Adipocyte (in vitro differentiated cells): ENCODE measurements at regions not wholly inside any gene's neighbourhood (a gene's known extent, or its start where the extent isn't known, plus 50 kb on each side); places are given as distances from the start of the nearest gene placed in this dataset.

ENCODE experiments used
- DNase-seq: peaks from one replicate; pipeline ENCODE4 v3.0.0-alpha.2; 2015; ENCODE audit warnings: low read depth
- H3K27me3 ChIP-seq: replicated peaks from 2 replicates; pipeline ENCODE4 v1.7.0; 2013; ENCODE audit warnings: mild to moderate bottlenecking, low read length, moderate library complexity; ENCODE audit not compliant: control insufficient read depth, insufficient read depth
- H3K36me3 ChIP-seq: 2 replicates; pipeline ENCODE4 v1.7.0; 2013; ENCODE audit warnings: low read length, mild to moderate bottlenecking, moderate library complexity; ENCODE audit not compliant: control insufficient read depth, insufficient read depth, severe bottlenecking
- H3K4me1 ChIP-seq: 2 replicates; pipeline ENCODE4 v1.7.0; 2013; ENCODE audit warnings: mild to moderate bottlenecking, low read length, moderate library complexity; ENCODE audit not compliant: control insufficient read depth, insufficient read depth
- H3K4me3 ChIP-seq: 2 replicates; pipeline ENCODE4 v1.7.0; 2013; ENCODE audit warnings: mild to moderate bottlenecking, low read length, moderate library complexity
- H3K9ac ChIP-seq: 2 replicates; pipeline ENCODE4 v1.7.0; 2013; ENCODE audit warnings: mild to moderate bottlenecking, low read length, moderate library complexity
- H3K9me3 ChIP-seq: 2 replicates; pipeline ENCODE4 v1.7.0; 2013; ENCODE audit warnings: mild to moderate bottlenecking, low read length, moderate library complexity; ENCODE audit not compliant: control insufficient read depth

DNA sequence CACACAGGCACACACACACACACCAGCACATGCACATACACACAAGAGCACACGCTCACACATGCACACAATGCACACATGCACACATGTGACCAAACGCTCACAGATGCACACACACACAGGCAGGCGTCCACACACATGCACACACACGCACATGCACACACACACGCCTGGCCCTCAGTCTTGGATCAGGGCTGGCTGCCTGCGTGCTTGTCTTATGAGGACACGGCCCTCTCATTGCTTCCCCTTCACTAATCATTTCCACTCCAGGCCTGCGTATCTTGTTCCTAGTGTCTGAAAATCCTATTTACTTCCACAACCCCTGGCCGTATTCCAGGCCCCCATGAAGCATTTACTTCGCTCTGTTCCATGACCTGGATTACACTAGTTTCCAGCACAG, 740.5 kb downstream of the BRD1 start:
- peaks cover 22% of the 10 kb centered on the region for H3K27me3 ChIP-seq
- H3K9ac ChIP-seq: no peak overlapping the region
- no peak for DNase-seq
- H3K4me3 ChIP-seq: no peak overlapping the region
- no peaks in the 10 kb centered on the region for H3K36me3 ChIP-seq
- H3K9me3 ChIP-seq: no peaks in the 10 kb centered on the region
- H3K4me1 ChIP-seq: no peaks in the 10 kb centered on the region

DNA sequence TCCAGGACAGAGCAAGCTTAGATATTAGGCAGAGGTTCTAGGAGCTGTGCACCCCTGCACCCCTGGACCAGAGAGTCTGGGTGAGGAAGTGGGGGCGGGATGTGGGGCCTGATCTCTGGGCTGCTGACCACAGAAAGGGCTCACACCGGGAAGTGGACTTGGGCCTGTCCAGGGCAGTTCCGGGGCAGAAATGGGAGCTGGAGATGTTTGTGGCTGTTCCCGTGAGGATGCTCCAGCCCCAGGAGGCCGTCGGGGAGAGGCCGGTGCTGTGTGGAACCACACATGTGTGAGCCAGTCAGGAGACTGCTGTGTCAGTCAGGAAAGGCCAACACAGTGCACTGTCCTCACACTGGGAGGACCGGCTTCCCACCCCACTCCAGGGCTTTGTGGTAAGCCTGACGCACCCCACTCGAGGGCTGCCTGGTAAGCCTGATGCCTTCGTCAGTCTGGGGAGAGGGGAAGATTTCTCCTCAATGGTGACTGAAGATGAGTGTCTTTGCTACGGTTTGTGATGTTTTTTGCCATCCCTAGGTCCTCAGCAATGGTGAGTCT, 741.0 kb downstream of the BRD1 start:
- Histone ChIP-seq H3K36me3 (no peaks in the 10 kb centered on the region), H3K9ac (no peak overlapping the region), H3K4me3 (no peak overlapping the region), H3K9me3 (no peaks in the 10 kb centered on the region), H3K4me1 (no peaks in the 10 kb centered on the region), H3K27me3 (peaks cover 22% of the 10 kb centered on the region)
- DNase-seq: no peak

DNA sequence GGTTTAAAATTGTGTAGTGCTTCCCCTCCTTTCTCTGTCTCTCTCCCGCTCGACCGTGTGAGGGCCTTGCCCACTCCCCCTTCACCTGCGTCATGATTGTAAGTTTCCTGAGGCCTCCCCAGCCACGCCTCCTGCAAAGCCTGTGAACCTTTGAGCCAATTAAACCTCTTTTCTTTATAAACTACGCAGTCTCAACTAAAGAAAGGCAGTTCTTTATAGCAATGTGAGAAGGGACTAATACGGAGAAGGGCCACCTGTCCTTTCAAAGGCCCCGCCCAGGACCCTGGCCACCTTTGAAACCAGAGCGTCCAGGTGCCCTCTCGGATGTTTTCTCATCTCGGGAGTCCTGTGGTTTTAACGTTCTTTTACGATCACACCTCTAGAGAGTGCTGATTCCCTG, 741.5 kb downstream of the BRD1 start:
- no peak for DNase-seq
- Histone ChIP-seq H3K27me3 (peaks cover 22% of the 10 kb centered on the region), H3K4me1 (no peaks in the 10 kb centered on the region), H3K9me3 (no peaks in the 10 kb centered on the region), H3K36me3 (no peaks in the 10 kb centered on the region), H3K4me3 (no peak overlapping the region), H3K9ac (no peak overlapping the region)

DNA sequence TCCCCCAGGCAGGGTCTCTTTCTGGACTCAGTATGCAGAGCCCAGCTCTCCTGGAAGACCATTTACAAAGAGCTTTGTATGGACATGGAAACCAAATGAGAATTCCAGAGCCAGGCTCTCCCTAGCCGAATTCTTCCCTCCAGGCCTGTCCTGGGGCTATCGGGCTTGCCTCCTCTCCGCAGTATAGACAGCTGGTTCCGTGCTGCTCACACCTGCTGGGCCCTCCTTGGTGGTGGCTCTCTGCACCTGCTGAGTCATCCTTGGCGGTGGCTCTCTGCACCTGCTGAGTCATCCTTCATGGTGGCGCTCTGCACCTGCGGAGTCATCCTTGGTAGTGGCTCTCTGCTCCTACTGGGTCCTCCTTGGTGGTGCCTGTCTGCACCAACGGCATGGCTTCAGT, 743.5 kb downstream of the BRD1 start:
- Histone ChIP-seq H3K4me3 (no peak overlapping the region), H3K27me3 (peaks cover 22% of the 10 kb centered on the region), H3K9me3 (no peaks in the 10 kb centered on the region), H3K36me3 (no peaks in the 10 kb centered on the region), H3K9ac (no peak overlapping the region), H3K4me1 (no peaks in the 10 kb centered on the region)
- DNase-seq: no peak

DNA sequence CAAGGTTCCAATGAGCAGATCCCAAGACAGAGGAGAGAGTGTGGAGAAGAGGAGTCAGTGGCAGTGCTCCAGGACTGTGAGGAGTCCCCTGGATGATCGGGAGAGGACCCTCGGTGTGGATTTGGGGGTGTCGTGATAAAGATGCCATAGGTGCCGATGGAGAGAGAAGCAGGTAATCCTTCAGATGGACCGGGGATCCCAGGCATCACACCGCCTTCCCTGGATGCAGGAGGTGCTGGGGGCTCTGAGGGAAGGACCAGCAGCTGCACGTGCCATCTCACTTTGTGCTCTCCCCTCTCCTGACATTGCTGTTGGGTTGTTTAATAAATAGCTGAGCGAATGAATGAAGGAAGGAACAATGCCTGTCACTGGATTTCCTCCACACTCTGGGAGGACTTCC, 744.1 kb downstream of the BRD1 start:
- Histone ChIP-seq H3K9me3 (no peaks in the 10 kb centered on the region), H3K36me3 (no peaks in the 10 kb centered on the region), H3K27me3 (peaks cover 19% of the 10 kb centered on the region), H3K4me3 (no peak overlapping the region), H3K4me1 (no peaks in the 10 kb centered on the region), H3K9ac (no peak overlapping the region)
- no peak for DNase-seq

DNA sequence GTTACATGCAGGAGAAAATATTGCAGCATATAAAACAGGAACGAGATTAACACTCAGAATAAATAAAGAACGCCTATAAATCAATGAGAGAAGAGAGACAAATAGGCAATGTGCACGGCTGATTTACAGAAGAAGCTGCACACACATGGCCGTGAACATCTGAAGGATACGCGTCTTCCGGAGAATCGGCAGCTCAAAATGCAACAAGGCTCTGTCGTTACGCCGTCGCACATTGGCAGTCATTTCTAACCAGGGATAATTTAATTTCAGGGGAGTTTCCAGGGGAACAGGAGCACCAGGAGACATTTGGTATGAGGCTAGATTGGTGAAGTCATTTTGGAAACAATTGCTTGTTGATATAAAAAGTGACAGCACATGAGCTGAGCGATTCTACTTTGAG, 745.2 kb downstream of the BRD1 start:
- H3K36me3 ChIP-seq: no peaks in the 10 kb centered on the region
- no peak overlapping the region for H3K9ac ChIP-seq
- no peaks in the 10 kb centered on the region for H3K4me1 ChIP-seq
- peaks cover 18% of the 10 kb centered on the region for H3K27me3 ChIP-seq
- H3K9me3 ChIP-seq: no peaks in the 10 kb centered on the region
- DNase-seq: no peak
- no peak overlapping the region for H3K4me3 ChIP-seq

DNA sequence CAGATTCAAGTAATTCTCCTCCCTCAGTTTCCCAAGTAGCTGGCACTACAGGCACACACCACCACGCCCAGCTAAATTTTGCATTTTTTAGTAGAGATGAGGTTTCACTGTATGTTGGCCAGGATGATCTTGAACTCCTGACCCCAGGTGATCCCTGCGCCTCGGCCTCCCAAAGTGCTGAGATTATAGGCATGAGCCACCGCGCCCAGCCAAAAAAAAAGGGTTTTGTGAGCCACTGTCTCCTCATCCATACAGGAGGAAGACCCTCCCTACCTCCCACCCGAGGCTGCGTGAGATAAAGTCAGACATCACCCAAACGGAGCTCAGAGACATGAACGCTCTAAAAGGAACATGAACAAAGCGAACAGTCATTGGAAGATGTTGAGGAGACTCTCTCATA, 745.7 kb downstream of the BRD1 start:
- Histone ChIP-seq H3K4me3 (no peak overlapping the region), H3K9ac (no peak overlapping the region), H3K9me3 (no peaks in the 10 kb centered on the region), H3K27me3 (peaks cover 14% of the 10 kb centered on the region), H3K36me3 (no peaks in the 10 kb centered on the region), H3K4me1 (no peaks in the 10 kb centered on the region)
- DNase-seq: no peak

DNA sequence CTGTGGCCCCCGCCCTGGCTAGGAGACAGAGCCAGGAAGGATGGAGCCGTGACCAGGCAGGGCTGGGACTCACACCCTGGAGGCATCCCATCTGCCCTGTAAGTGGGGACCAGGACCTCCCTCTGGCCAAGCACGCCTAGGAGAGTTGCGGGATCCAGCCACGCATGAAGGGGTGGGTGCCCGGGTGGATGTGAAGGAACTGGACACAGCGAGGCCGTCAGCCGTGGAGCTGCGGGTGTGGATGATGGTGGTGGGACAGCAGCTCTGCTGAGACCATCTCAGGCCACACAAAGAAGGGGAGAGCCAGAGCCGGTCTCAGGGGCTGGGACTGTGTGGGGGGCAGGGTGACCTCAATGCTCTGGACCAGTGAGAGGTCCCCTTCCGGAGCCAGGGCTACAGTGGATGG, 746.4 kb downstream of the BRD1 start:
- Histone ChIP-seq H3K4me3 (no peak overlapping the region), H3K27me3 (peaks cover 8% of the 10 kb centered on the region), H3K9me3 (no peaks in the 10 kb centered on the region), H3K36me3 (no peaks in the 10 kb centered on the region), H3K4me1 (no peaks in the 10 kb centered on the region), H3K9ac (no peak overlapping the region)
- DNase-seq: no peak

DNA sequence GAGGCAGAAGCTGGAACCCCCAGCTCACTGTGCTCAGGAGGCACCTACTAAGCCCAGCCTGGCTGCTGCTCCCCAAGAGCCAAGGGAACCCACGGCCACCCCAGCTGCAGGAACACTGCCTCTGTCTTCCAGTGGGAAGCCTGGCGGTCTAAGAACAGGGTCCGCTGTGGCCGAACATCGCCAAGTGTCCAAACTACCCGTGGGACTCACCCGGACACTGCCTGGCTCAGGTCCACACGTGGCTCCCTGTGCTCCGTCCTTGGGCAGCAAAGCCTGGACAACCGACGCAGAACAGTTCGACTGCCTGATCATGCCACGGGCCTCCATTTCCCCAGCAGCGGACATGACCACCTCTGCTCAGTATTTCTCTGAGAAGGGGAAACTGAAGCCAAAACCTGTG, 747.0 kb downstream of the BRD1 start:
- no peak for DNase-seq
- H3K27me3 ChIP-seq: peaks cover 8% of the 10 kb centered on the region
- H3K4me3 ChIP-seq: no peak overlapping the region
- no peaks in the 10 kb centered on the region for H3K4me1 ChIP-seq
- H3K9ac ChIP-seq: no peak overlapping the region
- H3K36me3 ChIP-seq: no peaks in the 10 kb centered on the region
- H3K9me3 ChIP-seq: no peaks in the 10 kb centered on the region

DNA sequence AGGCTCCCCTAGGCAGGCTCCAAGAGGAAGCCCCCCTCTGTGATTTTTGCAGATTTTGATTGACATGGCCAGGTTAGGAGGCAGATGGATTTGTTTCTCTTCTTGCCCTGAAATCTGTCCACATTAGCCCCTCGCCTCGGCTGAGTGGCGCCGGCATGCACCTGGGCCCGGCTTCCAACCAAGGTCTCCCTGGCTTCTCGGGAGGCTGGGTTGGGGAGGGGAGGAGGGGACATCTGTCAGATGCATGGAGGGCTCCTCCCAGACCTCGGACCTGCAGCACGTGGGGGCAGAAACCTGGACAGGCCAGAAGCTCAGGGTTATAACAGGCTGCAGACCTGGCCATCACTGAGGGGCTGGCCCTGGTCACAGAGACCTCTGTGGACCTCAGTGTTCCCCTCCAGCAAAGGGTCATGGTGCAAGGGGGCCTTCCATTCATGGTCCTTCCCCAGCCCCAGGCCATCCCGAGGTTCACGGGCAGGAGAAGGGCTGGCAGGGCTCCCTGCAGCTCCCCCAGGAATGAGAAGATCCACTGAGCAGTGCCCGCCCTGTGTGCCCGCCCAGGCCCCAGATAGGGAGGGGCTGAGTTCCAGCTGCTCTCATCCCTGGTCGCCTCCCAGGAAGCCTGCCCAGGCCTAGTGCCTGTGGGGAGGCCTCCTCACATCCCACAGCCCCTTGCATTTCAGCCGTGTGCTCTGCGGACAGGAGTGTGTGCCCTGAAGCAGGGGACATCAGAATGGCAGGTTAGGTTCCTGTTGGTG, 747.8 kb downstream of the BRD1 start:
- Histone ChIP-seq H3K27me3 (peaks cover 4% of the 10 kb centered on the region), H3K36me3 (no peaks in the 10 kb centered on the region), H3K9ac (no peak overlapping the region), H3K4me1 (no peaks in the 10 kb centered on the region), H3K9me3 (no peaks in the 10 kb centered on the region), H3K4me3 (no peak overlapping the region)
- DNase-seq: no peak

DNA sequence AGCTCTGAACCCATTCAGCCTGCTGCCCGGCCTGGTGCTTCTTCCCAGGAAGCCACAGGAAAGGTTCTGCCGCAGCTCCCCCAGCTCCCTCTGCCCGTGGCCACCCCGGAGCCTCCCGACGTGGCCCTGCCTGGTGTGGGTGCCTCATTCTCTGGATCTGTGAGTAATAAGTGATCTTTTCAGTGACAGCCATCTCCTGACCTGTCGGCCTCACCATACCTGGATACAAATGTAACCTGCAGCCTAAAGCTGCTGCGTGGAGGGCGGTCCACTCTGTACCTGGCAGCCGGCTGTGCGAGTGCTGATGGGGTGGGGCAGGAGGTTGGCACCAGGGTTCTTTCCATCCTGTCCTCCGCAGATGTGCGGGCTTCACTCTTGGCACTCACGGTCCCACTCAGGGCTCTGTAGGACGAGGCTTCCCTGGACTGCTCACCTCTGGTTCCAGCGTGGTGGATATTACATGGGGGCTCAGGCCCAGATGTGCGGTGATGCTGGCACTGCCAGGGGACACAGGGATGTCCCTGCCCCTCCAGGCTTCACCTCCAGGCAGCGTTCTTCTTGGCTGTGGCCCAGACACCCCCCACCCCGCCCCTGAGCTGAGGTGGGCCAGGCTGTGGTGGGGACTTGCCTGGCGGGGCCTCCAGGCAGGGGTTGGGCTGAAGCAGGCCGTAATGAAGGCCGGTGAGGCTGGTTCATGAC, 748.5 kb downstream of the BRD1 start:
- H3K36me3 ChIP-seq: no peaks in the 10 kb centered on the region
- no peaks in the 10 kb centered on the region for H3K4me1 ChIP-seq
- H3K27me3 ChIP-seq: peaks cover 3% of the 10 kb centered on the region
- DNase-seq: no peak
- no peak overlapping the region for H3K9ac ChIP-seq
- H3K9me3 ChIP-seq: no peaks in the 10 kb centered on the region
- no peak overlapping the region for H3K4me3 ChIP-seq
